ENCODE measurements at regions not wholly inside any gene's neighbourhood (a gene's known extent, or its start where the extent isn't known, plus 50 kb on each side); places are given as distances from the start of the nearest gene placed in this dataset.
"Not testable (repeated sequence)": the region's sequence is repeated elsewhere in the genome, so short reads cannot be mapped to it uniquely, and the experiment has no call there.

- Histone ChIP-seq H3K27ac (no peak overlapping the region), H3K36me3 (replicated peaks in 1 of 2) (no peaks in the 10 kb centered on the region), H3K27me3 (no peaks in the 10 kb centered on the region), H3K4me1 (replicated peaks in 1 of 2) (no peaks in the 10 kb centered on the region), H3K9me3 (replicated peaks in 1 of 3) (no peaks in the 10 kb centered on the region), H3K4me3 (no peak overlapping the region)
- TF ChIP-seq CTCF (IDR thresholded peaks at IDR 0.05) (no peak), POLR2A (IDR thresholded peaks at IDR 0.05) (no peak)
- intact Hi-C loops (cut with DNase I), result no loop called here
- DNase-seq, result no peak
- WGBS, 4 donors, result 87 to 95% (median 89%) methylated on average over 3 of the region's 3 CpGs
Measured at GRCh38 chr2:179331061-179331460, 66.4 kb upstream of the SESTD1 start.

- no peaks in the 10 kb centered on the region for H3K9me3 ChIP-seq (replicated peaks in 1 of 3)
- no peak overlapping the region for H3K27ac ChIP-seq
- no peaks in the 10 kb centered on the region for H3K27me3 ChIP-seq
- H3K4me1 ChIP-seq (replicated peaks in 1 of 2), result no peaks in the 10 kb centered on the region
- intact Hi-C loops (cut with DNase I), result no loop called here
- no peak for DNase-seq
- no peak for TF ChIP-seq CTCF (IDR thresholded peaks at IDR 0.05)
- no peak for TF ChIP-seq POLR2A (IDR thresholded peaks at IDR 0.05)
- no peak overlapping the region for H3K4me3 ChIP-seq
- no peaks in the 10 kb centered on the region for H3K36me3 ChIP-seq (replicated peaks in 1 of 2)
- 68 to 87% (median 82%) methylated on average over 5 of the region's 5 CpGs for WGBS, 4 donors
Measured at GRCh38 chr2:179322289-179322688, 57.7 kb upstream of the SESTD1 start.

- DNase-seq; intact Hi-C loops (cut with DNase I); H3K4me1 ChIP-seq (replicated peaks in 1 of 2); H3K9me3 ChIP-seq (replicated peaks in 1 of 3); H3K36me3 ChIP-seq (replicated peaks in 1 of 2); H3K27ac ChIP-seq; H3K27me3 ChIP-seq; H3K4me3 ChIP-seq: not testable (repeated sequence)
- WGBS, 4 donors, result 89 to 96% (median 92%) methylated on average over 3 of the region's 3 CpGs
Measured at GRCh38 chr2:179321034-179321433, 56.4 kb upstream of the SESTD1 start.

GRCh38 chr2:179314729-179315128 lies 50.1 kb upstream of the SESTD1 start:
- DNase-seq; H3K4me1 ChIP-seq (replicated peaks in 1 of 2); H3K36me3 ChIP-seq (replicated peaks in 1 of 2); H3K4me3 ChIP-seq; H3K27ac ChIP-seq; H3K27me3 ChIP-seq; H3K9me3 ChIP-seq (replicated peaks in 1 of 3); intact Hi-C loops (cut with DNase I): not testable (repeated sequence)
- WGBS, 4 donors, result 80 to 88% (median 85%) methylated on average over 7 to 9 of the region's 9 CpGs
